ENCODE measurements at regions not wholly inside any gene's neighbourhood (a gene's known extent, or its start where the extent isn't known, plus 50 kb on each side); places are given as distances from the start of the nearest gene placed in this dataset.

- TF ChIP-seq CTCF (conservative IDR thresholded peaks at IDR 0.05; ENCODE audit: low read length) (no peak), EZH2phosphoT487 (IDR thresholded peaks at IDR 0.05; ENCODE audit: borderline replicate concordance, low read depth, low read length) (no peak)
Measured at GRCh38 chr5:175317872-175318271, 126.1 kb downstream of the DRD1 start.
